Thymus (tissue), 11 donors: ENCODE measurements at regions not wholly inside any gene's neighbourhood (a gene's known extent, or its start where the extent isn't known, plus 50 kb on each side); places are given as distances from the start of the nearest gene placed in this dataset.

Experiments used
- DNase-seq, 9 donors: peaks; one replicate each; pipeline ENCODE4 v3.0.0-alpha.2; 2013; ENCODE audit warnings: low spot score in 9 of 9, low read depth in 6 of 9, missing footprints in 1 of 9
- H3K27ac ChIP-seq, 2 donors: one replicate each; pipeline ENCODE4 v1.5.1; 2013; ENCODE audit warnings: control low read depth in 1 of 2, low read depth in 1 of 2, low read length in 1 of 2, mild to moderate bottlenecking in 1 of 2, moderate library complexity in 1 of 2
- H3K27me3 ChIP-seq, 2 donors: one replicate each; pipeline ENCODE4 v1.5.1; 2013; ENCODE audit warnings: low read length in 1 of 2; ENCODE audit not compliant: control insufficient read depth in 2 of 2, insufficient read depth in 1 of 2
- H3K36me3 ChIP-seq, 2 donors: one replicate each; pipeline ENCODE4 v1.5.1; 2013; ENCODE audit warnings: low read length in 1 of 2, mild to moderate bottlenecking in 1 of 2, moderate library complexity in 1 of 2; ENCODE audit not compliant: control insufficient read depth in 2 of 2, insufficient read depth in 2 of 2
- H3K4me1 ChIP-seq, 2 donors: one replicate each; pipeline ENCODE4 v1.5.1; 2013; ENCODE audit warnings: low read length in 2 of 2; ENCODE audit not compliant: control insufficient read depth in 2 of 2, insufficient read depth in 2 of 2
- H3K4me3 ChIP-seq, 2 donors: one replicate each; pipeline ENCODE4 v1.5.1; 2013; ENCODE audit warnings: low read length in 2 of 2, control low read depth in 1 of 2, mild to moderate bottlenecking in 1 of 2
- H3K9me3 ChIP-seq, 2 donors: one replicate each; pipeline ENCODE4 v1.5.1; 2013; ENCODE audit warnings: low read length in 1 of 2, mild to moderate bottlenecking in 1 of 2; ENCODE audit not compliant: control insufficient read depth in 2 of 2, insufficient read depth in 1 of 2
- WGBS: extraction: QIAGEN DNeasy Blood & Tissue Kit; methylation state at CpG from one replicate; pipeline ENCODE4 v1.1.7; 2013; 5-methylcytosine and 5-hydroxymethylcytosine counted together
- donor health status: healthy.

DNA sequence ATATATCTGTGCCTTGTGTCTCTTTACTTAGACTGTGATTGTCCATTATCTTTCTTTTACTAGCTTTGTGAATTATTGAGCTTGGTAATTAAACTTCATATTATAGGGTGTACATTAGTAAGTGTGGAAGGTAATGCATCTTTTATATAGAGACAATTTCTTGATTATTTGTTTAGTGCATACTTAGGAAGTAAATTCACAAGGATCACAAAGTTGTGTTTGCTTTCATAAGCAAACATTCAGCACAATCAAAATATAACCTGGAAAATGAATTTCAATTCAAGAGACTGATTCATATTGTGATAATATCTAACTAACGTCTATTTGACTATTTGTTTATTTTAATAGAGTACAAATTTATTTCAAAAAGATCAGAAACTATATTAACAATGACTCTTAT is 749.9 kb upstream of the NUDT12 start:
- DNase-seq = no peak
- H3K36me3 ChIP-seq = no peaks in the 10 kb centered on the region
- H3K9me3 ChIP-seq = no peaks in the 10 kb centered on the region
- WGBS = 89% methylated on average over 1 of the region's 1 CpG
- no peak overlapping the region for H3K4me3 ChIP-seq
- no peaks in the 10 kb centered on the region for H3K27me3 ChIP-seq
- no peak overlapping the region for H3K27ac ChIP-seq
- no peaks in the 10 kb centered on the region for H3K4me1 ChIP-seq

DNA sequence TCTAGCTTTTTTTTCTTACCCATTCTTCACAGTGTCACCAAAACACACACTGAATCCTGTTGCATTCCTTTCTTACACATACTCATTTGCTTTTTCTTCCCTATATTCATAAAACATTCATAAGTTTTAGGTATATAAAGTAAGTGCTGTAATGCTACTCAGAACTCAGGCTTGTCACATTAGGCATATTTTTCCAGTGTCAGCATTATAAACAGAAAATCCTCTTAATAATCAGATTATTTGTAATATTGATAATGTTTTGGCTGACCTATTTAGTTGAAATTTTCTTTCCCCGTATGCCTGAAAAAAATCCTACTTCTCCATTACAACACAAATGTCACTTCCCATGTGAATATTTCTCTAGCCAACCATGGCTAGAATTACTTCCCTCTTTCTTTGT is 743.0 kb upstream of the NUDT12 start:
- WGBS = 89% methylated on average over 1 of the region's 1 CpG
- no peaks in the 10 kb centered on the region for H3K4me1 ChIP-seq
- no peak overlapping the region for H3K4me3 ChIP-seq
- no peaks in the 10 kb centered on the region for H3K27me3 ChIP-seq
- DNase-seq = no peak
- H3K9me3 ChIP-seq = no peaks in the 10 kb centered on the region
- no peaks in the 10 kb centered on the region for H3K36me3 ChIP-seq
- H3K27ac ChIP-seq = no peak overlapping the region

DNA sequence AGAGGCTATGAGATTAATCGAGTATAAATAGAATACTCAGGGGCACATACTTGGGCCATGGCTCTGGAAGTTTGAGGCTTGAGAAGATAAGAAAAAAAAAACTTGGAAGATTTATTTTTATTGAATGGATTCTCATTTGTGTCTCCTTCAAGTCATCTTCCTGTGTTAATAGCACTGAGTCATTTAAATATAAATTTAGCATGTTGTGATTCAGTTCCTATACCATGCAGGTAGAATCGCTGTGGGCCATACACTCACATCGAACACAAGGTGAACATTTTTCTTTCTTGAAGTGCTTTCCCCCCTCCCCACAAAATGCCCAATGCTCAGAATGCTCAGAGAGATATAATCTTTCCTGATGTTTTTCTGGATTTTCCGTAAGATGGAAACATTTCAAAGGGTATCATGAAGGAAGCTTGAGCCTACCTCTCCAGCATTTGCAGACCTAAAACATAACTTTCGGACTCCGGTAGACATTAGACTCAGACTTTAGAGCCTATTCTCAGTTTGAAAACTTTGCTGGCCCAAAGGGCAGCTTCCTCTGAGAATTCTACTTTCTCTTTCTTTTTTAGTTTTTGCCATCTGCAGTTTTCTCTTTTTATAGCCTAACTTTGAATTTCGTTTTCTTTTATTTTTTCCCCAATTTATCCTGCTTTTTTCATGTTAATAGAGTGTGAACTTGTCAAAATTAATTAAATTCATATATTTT is 737.6 kb upstream of the NUDT12 start:
- 92% methylated on average over 7 of the region's 7 CpGs for WGBS
- no peak for DNase-seq
- H3K27me3 ChIP-seq = no peaks in the 10 kb centered on the region

DNA sequence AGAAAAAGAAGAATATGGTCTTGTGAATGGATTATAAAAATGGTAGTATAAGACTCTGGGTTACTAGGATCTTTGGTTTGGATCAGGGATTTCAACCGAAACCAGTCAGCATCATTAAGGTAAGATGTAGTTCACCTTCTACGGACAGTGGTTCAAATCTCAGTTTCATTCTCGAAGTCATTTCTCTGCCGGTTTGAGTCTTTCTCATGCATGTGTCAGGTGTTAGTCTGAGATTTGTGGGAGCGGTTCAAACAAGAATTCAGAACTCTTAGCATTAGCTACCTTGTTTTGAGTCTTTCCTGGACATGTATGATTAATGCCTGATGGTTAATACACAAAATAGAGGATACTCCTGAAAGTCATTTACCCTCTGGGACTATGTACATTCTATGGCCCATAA is 735.9 kb upstream of the NUDT12 start:
- Histone ChIP-seq H3K36me3 (no peaks in the 10 kb centered on the region), H3K27ac (no peak overlapping the region), H3K27me3 (no peaks in the 10 kb centered on the region), H3K9me3 (no peaks in the 10 kb centered on the region), H3K4me3 (no peak overlapping the region), H3K4me1 (no peaks in the 10 kb centered on the region)
- 96% methylated on average over 5 of the region's 5 CpGs for WGBS
- no peak for DNase-seq

More for the DNA sequence above, 737.6 kb upstream of the NUDT12 start:
- H3K36me3 ChIP-seq = no peaks in the 10 kb centered on the region
- no peaks in the 10 kb centered on the region for H3K4me1 ChIP-seq
- no peak overlapping the region for H3K27ac ChIP-seq
- H3K4me3 ChIP-seq = no peak overlapping the region
- no peaks in the 10 kb centered on the region for H3K9me3 ChIP-seq

DNA sequence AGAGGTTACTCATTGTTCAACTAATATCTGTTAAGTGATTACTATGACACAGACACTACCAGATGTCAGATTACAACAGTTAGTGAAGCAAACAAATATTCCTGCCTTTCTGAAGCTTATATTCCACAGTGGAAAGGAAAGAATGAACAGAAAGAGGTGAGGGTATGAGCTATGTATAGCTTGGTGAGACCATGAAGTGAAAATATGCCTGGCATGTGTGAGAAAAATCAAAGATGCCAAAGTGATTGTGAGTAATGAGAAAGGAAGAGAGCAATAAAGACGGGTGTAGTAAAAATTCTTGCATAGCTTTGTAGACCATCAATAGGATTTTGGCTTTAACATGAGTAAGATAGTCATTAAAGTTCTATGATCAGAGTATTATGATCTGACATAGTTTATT is 734.5 kb upstream of the NUDT12 start:
- no peak overlapping the region for H3K4me3 ChIP-seq
- no peaks in the 10 kb centered on the region for H3K27me3 ChIP-seq
- H3K4me1 ChIP-seq = no peaks in the 10 kb centered on the region
- H3K27ac ChIP-seq = no peak overlapping the region
- WGBS = 73% methylated on average over 1 of the region's 1 CpG
- no peak for DNase-seq
- H3K36me3 ChIP-seq = no peaks in the 10 kb centered on the region
- no peaks in the 10 kb centered on the region for H3K9me3 ChIP-seq

DNA sequence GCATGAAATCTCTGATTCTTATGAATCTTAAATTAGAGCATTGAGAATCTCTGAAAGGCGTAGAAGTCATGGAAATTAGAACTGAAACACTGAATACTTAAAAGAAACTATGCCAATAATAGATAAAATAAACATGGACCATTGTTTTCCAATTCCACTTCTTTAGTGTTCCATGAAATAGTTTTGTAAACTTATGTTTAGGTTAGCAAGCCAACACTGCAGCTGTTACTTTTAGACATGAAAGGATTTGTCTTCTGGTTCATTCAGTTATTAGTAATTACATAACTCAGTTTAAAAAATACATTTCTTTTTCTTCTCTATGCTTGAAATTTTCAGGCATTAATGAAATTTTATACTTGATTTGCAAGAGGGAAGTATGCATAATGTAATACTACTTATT is 733.4 kb upstream of the NUDT12 start:
- no peak for DNase-seq
- Histone ChIP-seq H3K4me1 (no peaks in the 10 kb centered on the region), H3K9me3 (no peaks in the 10 kb centered on the region), H3K27me3 (no peaks in the 10 kb centered on the region), H3K36me3 (no peaks in the 10 kb centered on the region), H3K4me3 (no peak overlapping the region), H3K27ac (no peak overlapping the region)
- WGBS = 91% methylated on average over 1 of the region's 1 CpG

DNA sequence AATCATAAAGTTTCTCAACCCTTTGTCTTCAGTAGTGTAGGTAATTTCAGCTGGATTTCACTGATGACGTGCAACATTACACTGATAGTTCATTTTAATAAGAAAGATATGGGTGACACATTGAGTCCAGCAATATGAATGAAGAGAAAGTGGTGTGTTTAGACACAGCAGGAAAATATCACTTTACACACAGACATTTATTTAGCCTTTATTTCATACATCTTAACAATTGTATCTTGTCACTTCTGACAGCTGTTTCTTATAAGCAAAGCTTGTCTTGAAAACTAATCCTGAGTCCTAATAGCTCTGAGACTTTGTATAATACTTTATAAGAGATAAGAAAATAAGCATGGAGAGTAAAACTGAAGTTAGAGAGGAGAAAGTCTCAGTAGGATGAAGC is 720.5 kb upstream of the NUDT12 start:
- Histone ChIP-seq H3K4me1 (no peaks in the 10 kb centered on the region), H3K27ac (no peak overlapping the region), H3K9me3 (no peaks in the 10 kb centered on the region), H3K4me3 (no peak overlapping the region), H3K36me3 (no peaks in the 10 kb centered on the region), H3K27me3 (no peaks in the 10 kb centered on the region)
- no peak for DNase-seq
- WGBS = 91% methylated on average over 1 of the region's 1 CpG

DNA sequence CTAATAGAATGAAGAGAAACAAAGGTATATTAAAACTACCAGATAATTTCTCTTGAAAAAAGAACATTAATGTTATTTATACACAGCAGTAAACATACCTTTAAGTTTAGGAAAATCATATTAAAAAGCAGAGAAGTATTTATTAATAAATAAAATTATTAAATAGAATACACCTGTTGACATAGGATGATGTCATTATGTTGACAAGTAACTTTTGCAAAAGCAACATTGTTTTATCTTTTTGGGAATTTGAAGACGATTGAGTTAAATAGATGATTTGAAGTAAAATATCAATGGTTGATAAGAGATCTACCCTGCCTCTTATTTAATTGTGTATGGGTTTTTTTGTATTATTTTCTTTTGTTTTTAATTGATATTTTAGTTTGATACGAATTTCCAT is 711.1 kb upstream of the NUDT12 start:
- no peak overlapping the region for H3K4me3 ChIP-seq
- 84% methylated on average over 2 of the region's 2 CpGs for WGBS
- no peak for DNase-seq
- no peak overlapping the region for H3K27ac ChIP-seq
- no peaks in the 10 kb centered on the region for H3K36me3 ChIP-seq
- no peaks in the 10 kb centered on the region for H3K27me3 ChIP-seq
- H3K4me1 ChIP-seq = no peaks in the 10 kb centered on the region
- no peaks in the 10 kb centered on the region for H3K9me3 ChIP-seq

DNA sequence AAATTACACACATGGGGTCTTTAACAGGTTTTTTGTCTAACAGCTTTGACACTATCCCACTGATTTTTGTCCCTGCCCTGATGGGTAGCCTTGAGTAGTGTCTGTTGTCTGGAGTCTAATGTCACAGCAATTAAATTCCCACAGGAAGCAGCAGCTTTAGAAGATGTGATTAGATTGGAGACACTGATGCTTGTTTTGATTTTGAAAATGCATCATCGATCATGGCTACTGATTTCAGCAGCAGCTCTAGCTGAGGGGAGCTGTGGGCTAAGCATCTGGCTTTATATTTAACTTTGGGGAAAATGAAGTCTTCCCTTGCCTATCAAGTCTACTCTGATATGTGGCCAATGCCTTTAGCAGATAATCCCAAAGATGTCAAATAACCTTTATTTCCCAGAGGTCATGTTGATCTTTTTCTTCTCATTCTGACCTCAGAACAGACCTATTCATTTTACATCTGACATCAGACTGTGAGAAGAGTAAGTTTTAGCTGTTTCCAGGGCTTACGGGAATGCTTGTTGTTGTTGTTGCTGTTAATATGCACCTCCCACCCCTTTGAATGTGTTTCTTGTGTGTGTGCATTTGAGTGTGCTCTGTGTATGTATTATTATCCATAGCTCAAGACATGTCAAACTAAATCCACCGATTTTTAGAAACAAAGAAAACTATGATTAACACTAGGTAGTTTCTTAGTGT is 704.9 kb upstream of the NUDT12 start:
- no peaks in the 10 kb centered on the region for H3K4me1 ChIP-seq
- DNase-seq = no peak
- WGBS = 90% methylated on average over 3 of the region's 3 CpGs

More for the DNA sequence above, 704.9 kb upstream of the NUDT12 start:
- no peak overlapping the region for H3K27ac ChIP-seq
- no peak overlapping the region for H3K4me3 ChIP-seq
- no peaks in the 10 kb centered on the region for H3K27me3 ChIP-seq
- H3K36me3 ChIP-seq = no peaks in the 10 kb centered on the region
- H3K9me3 ChIP-seq = no peaks in the 10 kb centered on the region
